Endothelial cell of umbilical vein (primary cell): ENCODE measurements at regions not wholly inside any gene's neighbourhood (a gene's known extent, or its start where the extent isn't known, plus 50 kb on each side); places are given as distances from the start of the nearest gene placed in this dataset.

ENCODE experiments used
- BruUV-seq: library from RNA; stranded (reverse); fragments of 400-500 nt; replicated peaks from 2 replicates; lab custom pipeline; 2021; lab: Mats Ljungman, UMichigan
- CTCF ChIA-PET: fragments of 300-600, 350-600 bp; sonication (Branson Sonifier 250); formaldehyde crosslinking; loops from one replicate; lab custom pipeline; 2021; ENCODE audit warnings: antibody characterized with exemption, inconsistent platforms; lab: Charles Lee
- POLR2A ChIA-PET: fragments of 300-600, 350-600 bp; sonication (Branson Sonifier 250); formaldehyde crosslinking; loops from one replicate; lab custom pipeline; 2021; ENCODE audit warnings: antibody characterized with exemption, inconsistent platforms; lab: Charles Lee
- DNase-seq: peaks from one replicate; pipeline ENCODE4 v3.0.0-alpha.2; 2011; ENCODE audit warnings: low read depth, low spot score
- FAIRE-seq: peaks from 2 replicates; lab custom pipeline; 2011; peaks lifted over from hg19 to GRCh38; lab: Jason Lieb, UNC
- H2AFZ ChIP-seq: 2 replicates; pipeline ENCODE4 v1.6.0; 2012; ENCODE audit warnings: low read depth, low read length, control low read depth, inconsistent platforms
- H3K27ac ChIP-seq: 2 replicates; pipeline ENCODE4 v1.5.1; 2011; ENCODE audit warnings: low read depth, mild to moderate bottlenecking, control low read depth, low read length, moderate library complexity; ENCODE audit not compliant: insufficient read depth
- H3K27me3 ChIP-seq, 2 experiments: 2 replicates each; pipeline versions ENCODE4 v1.6.0 to v1.6.1; 2011; ENCODE audit warnings: low read length in 2 of 2, mixed read lengths in 1 of 2; ENCODE audit not compliant: control insufficient read depth in 2 of 2, insufficient read depth in 2 of 2
- H3K36me3 ChIP-seq, 2 experiments: 2 replicates in 1 of 2; 3 replicates in 1 of 2; pipeline ENCODE4 v1.5.1; 2011; ENCODE audit warnings: low read length in 2 of 2, mild to moderate bottlenecking in 1 of 2, moderate library complexity in 1 of 2; ENCODE audit not compliant: control insufficient read depth in 2 of 2, insufficient read depth in 2 of 2; ENCODE audit errors: extremely low read depth in 1 of 2
- H3K4me1 ChIP-seq: 3 replicates; pipeline ENCODE4 v1.5.1; 2011; ENCODE audit warnings: mild to moderate bottlenecking, low read length; ENCODE audit not compliant: control insufficient read depth, insufficient read depth; ENCODE audit errors: extremely low read depth
- H3K4me2 ChIP-seq: 2 replicates; pipeline ENCODE4 v1.6.1; 2011; ENCODE audit warnings: low read length, control low read depth, mixed read lengths; ENCODE audit not compliant: insufficient read depth
- H3K4me3 ChIP-seq, 3 experiments: fragments of 200-600 bp in 1 of 3; sonication (generic), shearing (Covaris generic) in 1 of 3; replicated peaks in 1 of 3; 2 replicates each; pipeline ENCODE4 v1.5.1; 2011 to 2016; ENCODE audit warnings: control low read depth in 3 of 3, low read length in 3 of 3, mild to moderate bottlenecking in 2 of 3, inconsistent platforms in 1 of 3, low read depth in 1 of 3, moderate library complexity in 1 of 3; ENCODE audit not compliant: insufficient read depth in 1 of 3
- H3K79me2 ChIP-seq: 2 replicates; pipeline ENCODE4 v1.6.0; 2012; ENCODE audit warnings: low read length, inconsistent platforms; ENCODE audit not compliant: control insufficient read depth, insufficient read depth
- H3K9ac ChIP-seq: replicated peaks from 2 replicates; pipeline ENCODE3; 2011; ENCODE audit warnings: low read length, control low read depth; ENCODE audit not compliant: insufficient read depth; ENCODE audit errors: extremely low read depth
- H3K9me1 ChIP-seq: replicated peaks from 3 replicates; pipeline ENCODE4 v1.6.0; 2011; ENCODE audit warnings: mild to moderate bottlenecking, low read length; ENCODE audit not compliant: control insufficient read depth, insufficient read depth; ENCODE audit errors: extremely low read depth
- H3K9me3 ChIP-seq: replicated peaks from 2 replicates; pipeline ENCODE4 v1.5.1; 2012; ENCODE audit warnings: low read length, inconsistent platforms; ENCODE audit not compliant: control insufficient read depth, insufficient read depth
- H4K20me1 ChIP-seq: replicated peaks from 2 replicates; pipeline ENCODE3; 2011; ENCODE audit warnings: mild to moderate bottlenecking, low read length; ENCODE audit not compliant: control insufficient read depth, insufficient read depth; ENCODE audit errors: extremely low read depth
- EZH2 ChIP-seq: IDR thresholded peaks from 2 replicates; pipeline ENCODE4 v1.6.1; 2012; ENCODE audit warnings: borderline replicate concordance, low read depth, mild to moderate bottlenecking, moderate library complexity, low read length, inconsistent platforms; ENCODE audit not compliant: severe bottlenecking
- GATA2 ChIP-seq: IDR thresholded peaks from 2 replicates; pipeline ENCODE4 v1.7.0; 2011; ENCODE audit warnings: low read depth, mild to moderate bottlenecking, moderate library complexity, mixed read lengths, low read length; ENCODE audit not compliant: insufficient read length, insufficient read depth
- MYC ChIP-seq: IDR thresholded peaks from one replicate; pipeline ENCODE4 v1.6.1; 2011; ENCODE audit warnings: mild to moderate bottlenecking, low read depth, low read length
- POLR2AphosphoS5 ChIP-seq: IDR thresholded peaks from 2 replicates; pipeline ENCODE4 v1.6.1; 2012; ENCODE audit warnings: low read depth, mild to moderate bottlenecking, control low read depth, low read length, moderate library complexity; ENCODE audit not compliant: insufficient read depth
- dilution Hi-C: fragments of 300-500 bp; cut with MboI; formaldehyde crosslinking; loops from one replicate; pipeline ENCODE4 v1.15.0; 2019; ENCODE audit warnings: low sequenced_read_pairs; ENCODE audit not compliant: extremely low pct_ligation_motif_present
- intact Hi-C: fragments of 100-400 bp; cut with micrococcal nuclease; formaldehyde crosslinking; loops from one replicate; pipeline ENCODE4 v1.10.0; 2022
- TF ChIP-seq, protein P1 (sequence below), 2 donors: IDR thresholded peaks; 1 replicate in 1 of 2; 2 replicates in 1 of 2; pipeline ENCODE4 v1.5.1; 2011; ENCODE audit warnings: low read length in 2 of 2, mild to moderate bottlenecking in 2 of 2, moderate library complexity in 2 of 2, control low read depth in 1 of 2, inconsistent platforms in 1 of 2, low read depth in 1 of 2; ENCODE audit not compliant: insufficient read depth in 1 of 2; ENCODE audit errors: extremely low read depth in 1 of 2

DNA sequence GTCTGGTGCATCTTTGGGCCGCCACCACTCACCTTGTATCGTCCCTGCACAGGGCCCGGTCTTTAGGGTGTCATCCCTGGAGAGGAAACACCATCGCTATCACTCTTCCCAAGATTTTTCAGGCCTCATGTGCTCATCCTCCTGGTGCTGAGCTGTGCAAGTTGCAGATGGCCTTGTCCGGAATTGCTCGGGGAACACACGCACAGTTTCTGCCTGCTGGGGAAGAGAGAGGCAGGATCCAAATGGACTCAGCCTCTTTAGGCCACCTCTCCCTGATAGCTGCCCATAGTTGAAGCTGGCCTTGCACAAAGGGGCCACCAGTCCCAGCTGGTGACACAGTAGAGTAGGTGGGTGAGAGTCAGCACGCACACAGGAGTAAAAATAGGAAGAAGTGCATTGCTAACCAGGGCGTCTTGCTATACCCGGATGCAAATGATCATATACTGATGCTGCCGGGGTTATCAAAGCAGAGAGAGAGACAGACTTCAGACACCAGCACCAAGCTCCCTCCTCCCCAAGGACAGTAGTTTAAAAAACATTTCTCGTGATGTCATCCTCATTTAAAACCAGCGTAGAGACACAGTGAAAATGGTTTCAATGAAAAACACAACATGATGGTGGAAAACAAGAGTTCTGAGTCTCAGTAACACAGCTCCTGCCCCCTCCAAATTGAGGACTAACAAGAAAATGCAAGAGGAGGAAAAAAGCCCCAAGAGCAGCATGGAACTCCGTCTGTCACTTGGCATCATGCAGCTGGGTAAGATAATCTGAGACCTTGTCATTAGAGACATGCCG, 147.5 kb upstream of the NCK2 start:
- no peaks in the 10 kb centered on the region for H3K9me3 ChIP-seq
- ChIA-PET CTCF (interaction anchor here (0.6 kb wide), 1 partner anchor 359 kb away, joined by 3 read pairs; no protein-coding TSS in a partner anchor), POLR2A (no interaction called here)
- H3K27me3 ChIP-seq: no peaks in the 10 kb centered on the region
- no peak for DNase-seq
- no peaks in the 10 kb centered on the region for H4K20me1 ChIP-seq
- no peak for FAIRE-seq
- no peaks in the 10 kb centered on the region for H3K4me1 ChIP-seq
- H3K27ac ChIP-seq: no peak overlapping the region
- H3K4me2 ChIP-seq: no peak overlapping the region
- no peaks in the 10 kb centered on the region for H3K36me3 ChIP-seq
- intact Hi-C loops (no loop called here), dilution Hi-C loops (no loop called here)
- no peak overlapping the region for H2AFZ ChIP-seq
- TF ChIP-seq POLR2AphosphoS5 (no peak), MYC (no peak), GATA2 (no peak)
- H3K9ac ChIP-seq: no peak overlapping the region
- H3K9me1 ChIP-seq: no peaks in the 10 kb centered on the region
- no TSS peak for BruUV-seq
- no peak overlapping the region for H3K4me3 ChIP-seq
- H3K79me2 ChIP-seq: no peaks in the 10 kb centered on the region

- no peak overlapping the region for H3K9ac ChIP-seq
- H3K27me3 ChIP-seq: no peaks in the 10 kb centered on the region
- ChIA-PET POLR2A (no interaction called here), CTCF (interaction anchor here (0.6 kb wide), 2 partner anchors 152 to 358 kb away, joined by 3 read pairs; no protein-coding TSS in a partner anchor)
- DNase-seq: no peak
- BruUV-seq: no TSS peak
- TF ChIP-seq, protein P1, sequence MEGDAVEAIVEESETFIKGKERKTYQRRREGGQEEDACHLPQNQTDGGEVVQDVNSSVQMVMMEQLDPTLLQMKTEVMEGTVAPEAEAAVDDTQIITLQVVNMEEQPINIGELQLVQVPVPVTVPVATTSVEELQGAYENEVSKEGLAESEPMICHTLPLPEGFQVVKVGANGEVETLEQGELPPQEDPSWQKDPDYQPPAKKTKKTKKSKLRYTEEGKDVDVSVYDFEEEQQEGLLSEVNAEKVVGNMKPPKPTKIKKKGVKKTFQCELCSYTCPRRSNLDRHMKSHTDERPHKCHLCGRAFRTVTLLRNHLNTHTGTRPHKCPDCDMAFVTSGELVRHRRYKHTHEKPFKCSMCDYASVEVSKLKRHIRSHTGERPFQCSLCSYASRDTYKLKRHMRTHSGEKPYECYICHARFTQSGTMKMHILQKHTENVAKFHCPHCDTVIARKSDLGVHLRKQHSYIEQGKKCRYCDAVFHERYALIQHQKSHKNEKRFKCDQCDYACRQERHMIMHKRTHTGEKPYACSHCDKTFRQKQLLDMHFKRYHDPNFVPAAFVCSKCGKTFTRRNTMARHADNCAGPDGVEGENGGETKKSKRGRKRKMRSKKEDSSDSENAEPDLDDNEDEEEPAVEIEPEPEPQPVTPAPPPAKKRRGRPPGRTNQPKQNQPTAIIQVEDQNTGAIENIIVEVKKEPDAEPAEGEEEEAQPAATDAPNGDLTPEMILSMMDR (IDR thresholded peaks at IDR 0.05; ENCODE audit: extremely low read depth in 1 of 2, insufficient read depth in 1 of 2, low read depth in 1 of 2, low read length in 2 of 2): no peak
- no peak for TF ChIP-seq EZH2
- dilution Hi-C loops (no loop called here), intact Hi-C loops (no loop called here)
- no peak overlapping the region for H2AFZ ChIP-seq
- no peaks in the 10 kb centered on the region for H3K4me1 ChIP-seq
- H3K9me1 ChIP-seq: no peaks in the 10 kb centered on the region
- no peaks in the 10 kb centered on the region for H3K9me3 ChIP-seq
- H3K4me2 ChIP-seq: no peak overlapping the region
- no peak overlapping the region for H3K27ac ChIP-seq
- H3K4me3 ChIP-seq: no peak overlapping the region
- H4K20me1 ChIP-seq: no peaks in the 10 kb centered on the region
- no peaks in the 10 kb centered on the region for H3K36me3 ChIP-seq
- FAIRE-seq: no peak
- no peaks in the 10 kb centered on the region for H3K79me2 ChIP-seq
Observed at GRCh38 chr2:105596411-105596921, 148.2 kb upstream of the NCK2 start.
